ENCODE measurements at regions not wholly inside any gene's neighbourhood (a gene's known extent, or its start where the extent isn't known, plus 50 kb on each side); places are given as distances from the start of the nearest gene placed in this dataset.

GRCh38 chr14:73785336-73785833, 66.2 kb upstream of the PTGR2 start:
- TF ChIP-seq CTCF (IDR thresholded peaks at IDR 0.05) (no peak), POLR2A (IDR thresholded peaks at IDR 0.05) (no peak)
